GM23248 (cell line): ENCODE measurements at regions not wholly inside any gene's neighbourhood (a gene's known extent, or its start where the extent isn't known, plus 50 kb on each side); places are given as distances from the start of the nearest gene placed in this dataset.

Experiments
- DNase-seq: peaks from one replicate; pipeline ENCODE4 v3.0.0-alpha.2; 2015
- H2AFZ ChIP-seq: fragments of 200-600 bp; sonication (generic); 2 replicates; pipeline ENCODE4 v1.6.1; 2016; ENCODE audit warnings: antibody characterized with exemption
- H3F3A ChIP-seq: fragments of 200-600 bp; sonication (generic); 2 replicates; pipeline ENCODE4 v1.6.1; 2016; ENCODE audit warnings: mild to moderate bottlenecking, antibody characterized with exemption, mixed run types; ENCODE audit not compliant: insufficient read depth
- H3K27ac ChIP-seq: fragments of 200-600 bp; sonication (generic); 2 replicates; pipeline ENCODE4 v1.5.1; 2016; ENCODE audit warnings: mild to moderate bottlenecking
- H3K27me3 ChIP-seq: fragments of 200-600 bp; sonication (generic); replicated peaks from 2 replicates; pipeline ENCODE4 v1.6.1; 2016; ENCODE audit warnings: mild to moderate bottlenecking; ENCODE audit not compliant: insufficient read depth
- H3K36me3 ChIP-seq: fragments of 200-600 bp; sonication (generic); 2 replicates; pipeline ENCODE4 v1.6.1; 2016; ENCODE audit warnings: low read depth, mild to moderate bottlenecking
- H3K4me1 ChIP-seq: fragments of 200-600 bp; sonication (generic); 2 replicates; pipeline ENCODE4 v1.6.1; 2016; ENCODE audit warnings: mild to moderate bottlenecking; ENCODE audit not compliant: insufficient read depth
- H3K4me2 ChIP-seq: fragments of 200-600 bp; sonication (generic); one replicate; pipeline ENCODE4 v1.6.1; 2016; ENCODE audit warnings: mild to moderate bottlenecking; ENCODE audit not compliant: unreplicated experiment
- H3K4me3 ChIP-seq: fragments of 200-600 bp; sonication (generic); 2 replicates; pipeline ENCODE4 v1.5.1; 2016; ENCODE audit warnings: mild to moderate bottlenecking
- H3K79me2 ChIP-seq: fragments of 200-600 bp; sonication (generic); 2 replicates; pipeline ENCODE4 v1.6.1; 2016; ENCODE audit warnings: mild to moderate bottlenecking; ENCODE audit not compliant: insufficient read depth
- H3K9ac ChIP-seq: fragments of 200-600 bp; sonication (generic); 2 replicates; pipeline ENCODE4 v1.6.1; 2016; ENCODE audit warnings: mild to moderate bottlenecking
- H3K9me2 ChIP-seq: fragments of 200-600 bp; sonication (generic); 2 replicates; pipeline ENCODE4 v1.6.1; 2016; ENCODE audit warnings: mixed run types, mild to moderate bottlenecking, moderate library complexity; ENCODE audit not compliant: insufficient read depth
- H3K9me3 ChIP-seq: fragments of 200-600 bp; sonication (generic); one replicate; pipeline ENCODE4 v1.6.1; 2017; ENCODE audit warnings: low read depth
- H4K20me1 ChIP-seq: fragments of 200-600 bp; sonication (generic); 2 replicates; pipeline ENCODE4 v1.6.0; 2016; ENCODE audit not compliant: insufficient read depth
- EZH2 ChIP-seq: fragments of 200-600 bp; sonication (generic); IDR thresholded peaks from 2 replicates; pipeline ENCODE4 v1.6.1; 2018; ENCODE audit warnings: antibody characterized with exemption, mild to moderate bottlenecking; ENCODE audit not compliant: insufficient read depth, poor library complexity, severe bottlenecking
- EZH2phosphoT487 ChIP-seq: fragments of 200-600 bp; sonication (generic); IDR thresholded peaks from 2 replicates; pipeline ENCODE4 v1.6.1; 2018; ENCODE audit warnings: antibody characterized with exemption, moderate library complexity, mild to moderate bottlenecking, low read depth; ENCODE audit not compliant: insufficient read depth
- WGBS, 2 experiments: methylation state at CpG; one replicate each; pipeline ENCODE4 v1.1.6; 2015 to 2017; ENCODE audit warnings: low lambda C conversion rate in 2 of 2, low coverage in 1 of 2; ENCODE audit errors: missing lambda C conversion rate in 2 of 2; 5-methylcytosine and 5-hydroxymethylcytosine counted together
- in situ Hi-C: fragments of 300-500 bp; cut with MboI; formaldehyde crosslinking; loops from 2 replicates; pipeline ENCODE4 v1.15.0; 2020

DNA sequence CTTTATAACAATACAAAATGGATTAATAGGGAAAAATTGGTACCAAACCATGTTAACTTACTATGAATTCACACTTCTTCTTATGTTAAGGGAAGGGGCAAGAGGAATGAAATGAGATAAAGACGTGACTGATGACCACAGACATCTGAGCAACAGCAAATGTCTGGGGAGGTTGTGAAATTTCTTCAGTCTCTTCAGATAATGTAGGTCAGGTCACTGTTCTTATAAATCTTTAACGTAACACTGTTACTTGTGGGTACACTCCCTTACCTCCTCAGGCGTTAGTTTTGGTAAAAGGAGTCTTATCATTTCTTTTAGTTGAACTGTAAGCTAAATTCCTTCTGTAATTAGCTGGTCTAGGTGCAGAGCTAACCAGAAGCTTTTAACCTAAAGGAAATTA, 405.0 kb upstream of the LRFN5 start:
- no peak overlapping the region for H3K27ac ChIP-seq
- H3K4me1 ChIP-seq: no peaks in the 10 kb centered on the region
- H3K9ac ChIP-seq: no peak overlapping the region
- no peaks in the 10 kb centered on the region for H3K36me3 ChIP-seq
- WGBS, 2 experiments: 15% methylated on average over 3 of the region's 3 CpGs
- no peaks in the 10 kb centered on the region for H3K9me3 ChIP-seq
- in situ Hi-C loops: no loop called here
- H3K9me2 ChIP-seq: no peaks in the 10 kb centered on the region; the same call in 1 of the 2 replicates
- no peaks in the 10 kb centered on the region for H3F3A ChIP-seq
- no peak overlapping the region for H3K4me3 ChIP-seq
- TF ChIP-seq EZH2: no peak
- H4K20me1 ChIP-seq: no peaks in the 10 kb centered on the region
- H3K79me2 ChIP-seq: no peaks in the 10 kb centered on the region
- H3K27me3 ChIP-seq: no peaks in the 10 kb centered on the region
- H2AFZ ChIP-seq: no peak overlapping the region
- no peak overlapping the region for H3K4me2 ChIP-seq
- no peak for DNase-seq

DNA sequence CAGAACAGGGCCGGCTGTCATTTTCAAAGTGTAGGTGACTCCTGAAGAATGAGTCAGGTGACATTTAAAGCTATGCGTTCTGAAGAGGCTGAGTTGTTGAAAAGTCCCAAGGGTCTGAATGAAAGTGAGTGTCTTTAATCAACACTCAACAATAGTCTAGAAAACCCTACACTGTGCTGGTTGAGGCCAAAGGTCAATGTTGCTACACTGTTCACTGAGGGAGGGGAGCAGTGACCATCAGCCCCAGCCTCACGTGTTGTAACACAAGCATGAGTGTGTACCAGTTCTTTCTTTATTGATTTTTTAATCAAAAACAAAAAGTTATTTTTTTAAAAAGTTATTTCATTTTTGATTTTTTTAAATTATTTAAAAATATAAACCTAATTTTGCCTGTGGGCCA, 418.8 kb upstream of the LRFN5 start:
- TF ChIP-seq EZH2 (no peak), EZH2phosphoT487 (no peak)
- 13 to 33% methylated on average over 3 of the region's 3 CpGs for WGBS, 2 experiments
- Histone ChIP-seq H3K36me3 (no peaks in the 10 kb centered on the region), H3K79me2 (no peaks in the 10 kb centered on the region), H2AFZ (no peak overlapping the region), H3K27ac (no peak overlapping the region), H3K4me2 (no peak overlapping the region), H3K9me2 (no peaks in the 10 kb centered on the region), H3K9ac (no peak overlapping the region), H3K27me3 (no peaks in the 10 kb centered on the region), H3F3A (no peaks in the 10 kb centered on the region), H3K4me1 (no peaks in the 10 kb centered on the region), H3K9me3 (no peaks in the 10 kb centered on the region), H3K4me3 (no peak overlapping the region), H4K20me1 (no peaks in the 10 kb centered on the region)
- in situ Hi-C loops: no loop called here
- no peak for DNase-seq

DNA sequence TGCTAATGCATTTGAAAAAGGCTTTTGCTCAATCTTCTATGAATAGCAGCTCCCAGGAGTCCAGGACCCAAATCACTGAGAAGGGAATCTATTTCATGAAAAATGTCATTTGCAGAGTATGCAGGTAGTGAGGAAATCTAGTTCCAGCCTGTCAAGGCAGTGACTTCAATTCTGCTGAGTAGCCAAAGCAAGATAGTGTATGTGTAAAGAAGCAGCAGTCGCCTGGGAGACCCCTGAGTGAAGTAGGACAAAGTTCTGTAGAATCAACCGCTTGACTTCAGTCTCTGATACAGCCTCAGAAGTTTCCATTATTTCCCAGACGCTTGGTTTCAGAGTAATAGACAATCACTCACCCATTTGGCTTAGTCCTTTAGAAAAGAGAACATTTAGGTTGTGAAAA, 435.6 kb upstream of the LRFN5 start:
- DNase-seq: no peak
- Histone ChIP-seq H3K9me3 (no peaks in the 10 kb centered on the region), H3K9me2 (no peaks in the 10 kb centered on the region), H3K4me1 (no peaks in the 10 kb centered on the region), H3K36me3 (no peaks in the 10 kb centered on the region), H3K27me3 (no peaks in the 10 kb centered on the region), H3K79me2 (no peaks in the 10 kb centered on the region), H3F3A (no peaks in the 10 kb centered on the region), H3K4me3 (no peak overlapping the region), H4K20me1 (no peaks in the 10 kb centered on the region), H3K4me2 (no peak overlapping the region), H2AFZ (no peak overlapping the region), H3K27ac (no peak overlapping the region), H3K9ac (no peak overlapping the region)
- TF ChIP-seq EZH2 (no peak), EZH2phosphoT487 (no peak)
- in situ Hi-C loops: no loop called here
- WGBS, 2 experiments: 0 to 14% methylated on average over 2 to 3 of the region's 3 CpGs

DNA sequence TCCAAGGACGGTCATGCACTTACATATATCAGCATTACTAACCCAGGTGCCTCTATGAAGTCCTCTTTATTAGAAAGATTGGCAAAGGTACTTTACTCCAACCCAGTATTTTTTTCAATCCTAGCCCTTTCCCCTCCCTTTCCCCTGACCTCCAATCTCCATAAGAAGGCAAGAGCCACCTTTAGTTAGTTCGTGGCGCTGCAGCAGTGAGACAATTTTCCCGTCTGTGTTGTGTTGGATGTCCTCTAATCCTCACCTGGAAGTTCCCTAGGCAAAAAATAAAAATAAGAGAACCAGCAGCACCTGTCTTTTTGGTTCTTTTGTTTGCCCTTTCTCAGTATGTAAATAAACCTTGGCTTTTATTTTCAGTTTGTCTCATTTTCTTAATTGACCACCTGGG, 439.6 kb upstream of the LRFN5 start:
- DNase-seq: no peak
- no peaks in the 10 kb centered on the region for H4K20me1 ChIP-seq
- 32 to 39% methylated on average over 4 of the region's 4 CpGs for WGBS, 2 experiments
- H3K9me3 ChIP-seq: no peaks in the 10 kb centered on the region
- H3K4me3 ChIP-seq: no peak overlapping the region
- H3K9me2 ChIP-seq: no peaks in the 10 kb centered on the region
- H3K79me2 ChIP-seq: no peaks in the 10 kb centered on the region
- H3F3A ChIP-seq: no peaks in the 10 kb centered on the region
- no peak overlapping the region for H2AFZ ChIP-seq
- H3K4me1 ChIP-seq: no peaks in the 10 kb centered on the region
- TF ChIP-seq EZH2 (no peak), EZH2phosphoT487 (no peak)
- no peak overlapping the region for H3K9ac ChIP-seq
- H3K27ac ChIP-seq: no peak overlapping the region
- in situ Hi-C loops: no loop called here
- no peaks in the 10 kb centered on the region for H3K36me3 ChIP-seq
- H3K27me3 ChIP-seq: no peaks in the 10 kb centered on the region
- H3K4me2 ChIP-seq: no peak overlapping the region

DNA sequence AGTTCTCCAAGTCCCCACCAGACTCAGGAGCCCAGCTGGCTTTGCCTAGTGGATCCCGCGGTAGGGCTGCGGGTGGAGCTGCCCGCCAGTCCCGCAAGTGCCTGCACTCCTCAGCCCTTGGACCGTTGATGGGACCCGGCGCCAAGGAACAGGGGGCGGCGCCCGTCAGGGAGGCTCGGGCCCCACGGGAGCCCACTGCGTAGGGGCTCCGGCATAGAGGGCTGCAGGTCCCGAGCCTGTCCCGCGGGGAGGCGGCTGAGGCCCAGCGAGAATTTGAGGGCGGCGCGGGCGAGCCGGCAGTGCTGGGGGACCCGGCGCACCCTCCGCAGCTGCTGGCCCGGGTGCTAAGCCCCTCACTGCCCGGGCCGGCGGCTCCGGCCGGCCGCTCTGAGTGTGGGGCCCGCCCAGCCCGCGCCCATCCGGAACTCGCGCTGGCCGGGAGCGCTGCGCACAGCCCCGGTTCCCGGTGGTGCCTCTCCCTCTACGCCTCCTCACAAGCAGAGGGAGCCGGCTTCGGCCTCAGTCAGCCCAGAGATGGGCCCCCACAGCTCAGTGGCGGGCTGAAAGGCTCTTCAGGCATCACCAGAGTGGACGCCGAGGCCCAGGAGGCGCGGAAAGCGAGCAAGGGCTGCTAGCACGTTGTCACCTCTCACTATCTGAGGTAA, 452.4 kb upstream of the LRFN5 start:
- 68 to 71% methylated on average over 7 to 21 of the region's 56 CpGs for WGBS, 2 experiments
- Histone ChIP-seq H3K36me3 (no peaks in the 10 kb centered on the region), H3K9me3 (no peaks in the 10 kb centered on the region), H4K20me1 (no peaks in the 10 kb centered on the region), H3K27me3 (no peaks in the 10 kb centered on the region), H3K9ac (no peak overlapping the region), H2AFZ (no peak overlapping the region), H3K4me2 (no peak overlapping the region), H3K4me1 (no peaks in the 10 kb centered on the region), H3K27ac (no peak overlapping the region), H3F3A (no peaks in the 10 kb centered on the region), H3K9me2 (no peaks in the 10 kb centered on the region), H3K4me3 (no peak overlapping the region), H3K79me2 (no peaks in the 10 kb centered on the region)
- in situ Hi-C loops: no loop called here
- DNase-seq: no peak
- TF ChIP-seq EZH2 (no peak), EZH2phosphoT487 (no peak)
